Tongue (tissue), 1 donor: ENCODE measurements at regions not wholly inside any gene's neighbourhood (a gene's known extent, or its start where the extent isn't known, plus 50 kb on each side); places are given as distances from the start of the nearest gene placed in this dataset.
"Not testable (repeated sequence)": the region's sequence is repeated elsewhere in the genome, so short reads cannot be mapped to it uniquely, and the experiment has no call there.

Experiments
- DNase-seq: peaks from one replicate; pipeline ENCODE4 v3.0.0-alpha.2; 2015

GRCh38 chr2:16362611-16363010 is 303.0 kb downstream of the CYRIA start:
- DNase-seq: no peak

DNA sequence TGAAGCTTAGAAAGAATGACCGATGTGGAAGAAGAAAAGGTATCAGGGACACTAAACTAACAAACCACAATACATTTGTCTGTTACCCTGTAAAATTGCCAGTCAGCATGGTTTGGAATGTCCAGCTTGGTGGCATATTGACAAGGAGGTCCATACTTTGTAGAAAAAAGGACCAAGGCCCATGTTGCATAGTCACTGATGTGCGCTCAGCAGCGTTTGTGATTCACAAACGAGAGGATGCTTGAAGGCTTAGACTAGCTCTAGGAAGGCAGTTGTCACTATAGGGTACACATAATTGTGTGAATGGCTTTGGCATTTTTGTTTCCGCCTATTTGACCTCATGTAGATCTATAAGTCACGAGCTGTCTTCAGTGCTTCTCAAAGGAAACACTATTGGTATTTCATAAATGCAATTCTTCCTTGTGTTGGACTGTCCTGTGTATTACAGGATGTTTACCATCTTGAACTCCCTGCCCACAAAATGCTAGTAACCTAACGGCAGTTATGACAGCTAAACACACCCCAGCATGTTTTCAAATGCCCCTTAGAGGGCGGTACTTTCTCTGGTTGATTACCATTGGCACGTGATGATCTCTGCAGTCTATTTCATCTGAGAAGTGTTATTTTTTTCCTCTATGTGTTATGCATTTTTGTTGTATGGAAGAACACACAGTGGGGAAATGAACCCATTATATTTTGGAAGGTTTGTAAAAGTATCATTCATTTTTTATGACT is 304.2 kb downstream of the CYRIA start:
- DNase-seq: no peak

GRCh38 chr2:16359961-16360360 is 305.7 kb downstream of the CYRIA start:
- no peak for DNase-seq

DNA sequence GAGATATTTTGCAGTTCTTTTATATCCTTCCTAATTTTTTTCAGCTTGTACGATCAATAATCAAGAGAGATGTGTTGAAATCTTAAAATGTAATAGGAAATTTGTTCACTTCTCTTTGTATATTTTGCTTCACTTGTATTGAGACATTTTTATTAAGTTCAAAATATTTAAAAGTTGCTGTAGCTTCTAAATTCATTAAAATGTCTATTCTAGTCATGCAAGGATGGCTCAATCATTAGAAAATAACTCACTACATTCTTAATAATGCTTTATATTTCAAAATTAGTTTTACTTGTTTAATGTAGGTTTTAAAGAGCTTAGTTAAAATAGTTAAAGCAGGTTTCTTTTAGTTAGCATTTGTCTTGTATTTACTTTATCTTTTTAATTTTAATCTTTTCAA is 308.4 kb downstream of the CYRIA start:
- no peak for DNase-seq

- no peak for DNase-seq
Observed at GRCh38 chr2:16351541-16351940, 314.1 kb downstream of the CYRIA start.

GRCh38 chr2:16351137-16351536 is 314.5 kb downstream of the CYRIA start:
- DNase-seq: no peak

GRCh38 chr2:16350211-16350610 is 315.4 kb downstream of the CYRIA start:
- DNase-seq: no peak

GRCh38 chr2:16349811-16350210 is 315.8 kb downstream of the CYRIA start:
- no peak for DNase-seq

DNA sequence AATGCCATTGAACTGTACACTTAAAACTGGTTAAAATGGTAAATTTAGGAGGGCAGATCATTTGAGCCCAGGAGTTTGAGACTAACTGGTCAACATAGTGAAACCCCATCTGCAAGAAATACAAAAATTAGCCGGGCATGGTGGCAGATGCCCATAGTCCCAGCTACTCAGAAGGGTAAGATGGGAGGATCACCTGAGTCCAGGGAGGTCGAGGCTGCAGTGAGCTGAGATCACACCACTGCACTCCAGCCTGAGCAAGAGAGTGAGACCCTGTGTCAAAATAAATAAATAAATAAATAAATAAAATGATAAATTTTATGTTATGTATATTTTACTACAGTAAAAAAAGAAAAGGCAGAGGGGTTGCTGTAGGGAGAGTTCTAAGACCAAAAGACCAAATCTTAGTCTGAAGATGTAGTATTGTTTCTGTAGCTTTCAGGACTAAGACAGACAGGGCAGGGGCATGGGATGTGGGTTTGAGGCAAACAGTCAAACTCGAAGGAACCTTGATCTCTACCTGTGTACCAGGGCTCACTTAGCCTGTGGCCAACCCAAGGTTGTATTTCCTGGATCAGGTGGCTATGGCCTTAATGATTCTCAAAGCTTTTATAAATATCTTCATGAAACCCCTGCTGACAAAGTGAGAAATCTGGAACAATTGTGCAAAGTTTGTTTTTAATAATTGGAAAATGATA is 316.7 kb downstream of the CYRIA start:
- DNase-seq: no peak

DNA sequence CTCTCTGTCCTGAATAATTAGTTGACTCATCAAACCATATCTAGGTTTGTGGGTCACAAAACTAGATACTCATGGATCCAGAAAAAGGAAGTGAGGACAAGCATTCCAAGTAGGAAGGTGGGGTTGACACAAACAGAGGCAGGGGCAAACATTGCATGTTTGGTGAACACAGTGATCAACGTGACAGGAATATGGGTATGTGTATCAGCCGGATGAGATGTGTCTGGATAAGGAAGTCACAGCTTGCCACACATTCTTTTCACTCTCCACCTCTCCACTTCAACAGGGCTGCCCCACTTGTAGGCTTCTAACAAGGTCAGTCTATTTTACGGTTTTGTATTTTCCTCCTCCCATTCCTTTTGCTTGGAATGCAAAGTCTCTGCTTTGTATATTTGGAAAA is 319.0 kb downstream of the CYRIA start:
- no peak for DNase-seq

DNA sequence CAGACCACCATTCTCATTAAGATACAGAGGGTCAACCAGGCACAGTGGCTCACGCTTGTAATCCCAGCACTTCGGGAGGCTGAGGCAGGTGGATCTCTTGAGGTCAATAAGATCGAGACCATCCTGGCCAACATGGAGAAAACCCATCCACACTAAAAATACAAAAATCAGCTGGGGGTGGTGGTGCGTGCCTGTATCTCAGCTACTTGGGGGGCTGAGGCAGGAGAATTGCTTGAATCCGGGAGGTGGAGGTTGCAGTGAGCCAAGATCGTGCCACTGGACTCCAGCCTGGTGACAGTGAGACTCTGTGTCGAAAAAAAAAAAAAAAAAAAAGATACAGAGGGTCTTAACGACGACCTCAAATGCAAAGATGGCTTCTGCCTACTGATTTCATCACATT is 320.4 kb downstream of the CYRIA start:
- not testable (repeated sequence) for DNase-seq

GRCh38 chr2:16339206-16339605 is 326.4 kb downstream of the CYRIA start:
- no peak for DNase-seq

DNA sequence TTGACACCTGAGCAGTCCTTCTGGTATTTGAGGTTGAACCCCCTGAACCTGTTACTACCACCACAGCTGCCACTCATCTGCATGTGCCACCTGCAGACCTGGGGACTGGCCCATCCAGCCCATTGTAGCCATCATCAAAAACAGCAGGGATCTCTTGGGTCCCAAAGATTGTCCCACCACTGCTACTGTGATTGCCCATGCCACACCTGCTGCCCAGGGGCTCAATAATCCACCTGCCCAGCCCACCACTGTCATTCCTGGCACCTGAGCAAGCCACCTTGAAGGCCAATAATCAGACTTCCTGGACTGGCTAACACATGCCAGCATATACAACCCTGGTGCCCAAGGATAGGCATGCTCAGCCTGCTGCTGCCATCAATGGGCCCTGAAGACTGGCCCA is 327.6 kb downstream of the CYRIA start:
- no peak for DNase-seq

DNA sequence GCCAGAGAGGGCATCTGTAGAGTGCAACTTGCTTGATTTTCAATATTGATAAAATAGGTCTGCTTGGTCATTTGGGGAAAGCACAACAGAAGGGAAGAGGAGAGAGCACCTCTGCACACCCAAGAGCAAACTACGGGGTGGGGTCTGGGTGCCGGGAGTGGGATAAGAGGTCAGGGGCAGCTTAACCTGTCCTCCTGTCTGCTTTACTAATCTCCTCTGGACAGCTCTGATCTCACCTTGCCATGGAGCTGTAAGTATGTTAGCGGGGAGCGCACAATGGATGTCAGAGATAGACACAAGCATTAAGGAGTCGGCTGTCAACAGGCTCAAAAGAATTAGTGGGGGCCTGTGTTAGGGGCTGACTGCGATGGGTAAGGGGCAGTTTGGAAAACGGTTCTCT is 328.7 kb downstream of the CYRIA start:
- no peak for DNase-seq

GRCh38 chr2:16336491-16336890 is 329.1 kb downstream of the CYRIA start:
- no peak for DNase-seq

DNA sequence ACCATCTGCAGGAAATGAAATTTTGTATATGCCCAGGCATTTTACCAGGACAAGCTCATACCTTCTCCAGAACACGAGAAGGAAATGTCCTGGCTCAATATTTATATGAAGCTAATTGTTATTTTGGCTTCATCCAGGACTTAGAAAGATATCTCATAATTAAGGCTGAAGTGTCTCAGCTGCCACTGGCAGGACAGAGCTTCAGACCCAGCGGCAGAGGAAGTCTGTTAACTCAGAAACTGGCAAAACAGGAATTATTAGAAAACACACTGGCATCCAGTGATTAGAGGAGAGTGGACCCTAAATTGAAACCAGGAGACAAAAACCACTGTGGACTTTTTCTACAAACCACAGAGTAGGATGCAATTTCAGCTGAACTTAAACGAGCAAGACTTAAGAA is 329.7 kb downstream of the CYRIA start:
- no peak for DNase-seq

- DNase-seq: no peak
Observed at GRCh38 chr2:16335604-16335930, 330.1 kb downstream of the CYRIA start.

DNA sequence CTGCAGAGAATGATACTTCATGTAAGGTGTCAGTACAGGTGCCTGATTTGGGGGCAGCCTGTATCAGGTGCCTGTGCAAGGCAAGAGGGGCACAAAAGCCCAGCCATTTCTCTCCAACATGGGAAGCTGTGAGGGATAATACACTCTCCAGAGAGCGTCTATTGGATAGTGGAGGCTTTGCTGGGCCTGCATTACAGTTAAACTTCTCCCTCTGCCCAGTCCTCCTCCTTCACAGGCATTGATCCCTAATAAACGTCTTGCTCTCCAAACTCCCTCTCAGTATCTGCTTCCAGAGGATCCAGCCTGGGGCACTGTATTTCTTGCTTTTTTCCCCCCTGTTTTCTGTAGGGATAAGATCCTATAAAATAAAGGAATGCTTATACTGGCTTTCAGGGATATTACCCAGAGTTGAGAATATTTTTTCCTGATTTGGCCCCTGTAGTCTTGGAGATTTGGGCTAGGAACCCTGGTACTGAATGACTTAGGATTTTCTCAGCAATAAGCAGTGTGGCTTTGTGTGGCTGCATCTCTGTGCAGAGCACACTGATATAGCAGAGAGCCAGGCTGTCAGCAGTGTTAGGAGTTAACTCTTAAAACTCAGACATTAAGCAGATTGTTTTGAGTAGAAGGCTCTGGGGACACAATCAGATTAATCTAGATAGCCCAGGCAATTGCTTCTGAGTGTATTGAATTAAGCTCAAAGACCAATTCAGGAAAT is 330.6 kb downstream of the CYRIA start:
- no peak for DNase-seq

DNA sequence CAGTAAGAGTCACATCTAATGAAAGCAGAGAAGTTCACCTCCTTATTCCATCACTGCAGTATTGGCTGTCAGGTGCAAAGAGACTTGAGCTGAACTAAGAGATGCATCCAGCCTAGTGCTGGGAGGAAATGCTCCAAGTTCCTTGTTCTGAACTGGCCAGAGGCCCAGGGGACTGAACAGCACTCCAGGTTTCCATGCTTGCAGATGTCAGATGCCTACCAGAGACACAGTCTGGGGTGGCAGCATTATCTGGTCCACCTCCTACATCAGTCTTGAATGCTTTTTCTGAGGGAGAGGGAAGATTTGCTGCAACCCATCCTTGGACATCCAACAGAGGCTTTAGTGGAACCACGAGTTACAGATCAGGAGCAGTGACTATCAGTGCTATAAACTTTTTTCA is 331.3 kb downstream of the CYRIA start:
- DNase-seq: no peak

GRCh38 chr2:16333681-16334080 is 332.0 kb downstream of the CYRIA start:
- no peak for DNase-seq

DNA sequence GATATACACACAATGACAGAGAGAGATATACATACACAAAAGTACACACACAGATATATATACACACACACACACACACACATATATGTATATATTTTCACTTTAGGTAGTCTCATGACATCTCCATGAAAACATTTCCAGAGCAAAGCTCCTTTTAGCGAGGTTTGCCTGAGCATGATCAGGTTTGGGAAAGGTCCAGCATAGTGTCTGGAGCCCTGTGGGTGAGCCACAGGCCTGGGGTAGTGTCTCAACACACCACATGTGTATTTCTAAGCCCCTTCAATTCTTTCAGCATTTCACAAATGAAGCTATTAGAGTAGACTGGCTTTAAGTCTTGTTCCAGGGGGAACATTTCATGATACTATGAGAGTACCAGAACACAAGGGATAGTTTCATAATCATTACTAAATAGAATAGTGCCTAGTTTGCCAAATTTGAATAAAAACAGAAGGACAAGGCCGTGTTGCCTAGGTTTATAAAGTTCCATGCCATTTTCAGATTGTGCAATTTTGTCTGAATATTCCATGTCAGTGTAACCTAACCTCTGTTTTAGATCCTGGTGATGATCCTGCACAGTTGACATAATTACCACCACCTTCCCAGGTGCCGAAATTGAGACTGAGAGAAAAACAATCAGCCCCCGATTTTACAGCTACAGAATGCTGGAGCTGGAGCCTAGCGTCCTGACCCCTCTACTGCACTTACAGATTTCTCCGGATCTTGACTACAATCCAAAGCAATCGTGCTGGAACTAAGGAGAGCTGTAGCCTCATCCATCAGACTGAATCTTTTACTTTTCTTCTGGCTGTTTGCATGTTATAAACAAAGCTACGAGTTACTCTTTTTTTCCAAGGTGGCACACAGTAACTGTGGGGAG is 332.7 kb downstream of the CYRIA start:
- peak; percentile 36 for DNase-seq

DNA sequence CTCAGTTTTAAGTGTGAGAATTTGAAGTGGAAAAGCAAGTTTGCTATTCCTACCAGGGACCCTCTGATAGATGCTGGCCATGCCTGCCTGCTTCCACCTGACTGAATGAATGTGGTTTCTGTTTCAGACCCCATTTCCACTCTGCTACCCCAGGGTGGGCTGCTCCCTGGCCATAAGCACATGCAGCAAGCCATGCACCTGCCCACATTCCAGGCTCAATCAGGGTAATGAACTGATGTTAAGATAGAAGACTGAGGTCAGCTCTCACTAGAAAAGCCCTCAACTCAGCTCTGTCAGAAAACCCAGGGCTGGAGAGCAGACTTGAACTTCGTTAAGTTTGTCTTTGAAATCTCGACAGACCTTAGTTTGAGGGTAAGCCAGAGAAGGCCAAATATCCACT is 333.9 kb downstream of the CYRIA start:
- no peak for DNase-seq

DNA sequence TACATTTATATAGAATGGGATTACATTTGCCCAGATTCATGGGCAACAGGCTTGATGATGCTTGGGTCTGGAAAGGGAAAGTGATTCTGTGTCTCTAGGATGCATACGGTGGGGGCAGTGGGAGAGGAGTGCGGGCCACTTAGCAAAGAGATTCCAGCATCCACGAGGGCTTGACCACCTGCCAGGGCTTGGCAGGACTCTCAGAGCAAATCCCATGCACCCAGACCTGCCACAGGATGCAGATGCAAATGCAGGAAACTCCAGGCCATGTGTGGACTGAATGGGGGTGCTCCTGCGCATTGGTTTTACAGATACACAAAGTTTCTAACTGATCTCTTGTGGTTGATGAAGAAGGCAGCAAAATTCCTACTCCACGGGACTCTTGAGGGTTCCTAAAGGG is 334.7 kb downstream of the CYRIA start:
- peak; percentile 36 for DNase-seq
